Activated CD8-positive, alpha-beta memory T cell treated with anti-CD3 and anti-CD28 coated beads, Interleukin-2, amount 50 U/mL, for 48 hours (primary cell): ENCODE measurements at regions not wholly inside any gene's neighbourhood (a gene's known extent, or its start where the extent isn't known, plus 50 kb on each side); places are given as distances from the start of the nearest gene placed in this dataset.
"Not testable (repeated sequence)": the region's sequence is repeated elsewhere in the genome, so short reads cannot be mapped to it uniquely, and the experiment has no call there.

Source experiments
- DNase-seq: peaks from one replicate; pipeline ENCODE4 v3.0.0-alpha.2; 2020

DNA sequence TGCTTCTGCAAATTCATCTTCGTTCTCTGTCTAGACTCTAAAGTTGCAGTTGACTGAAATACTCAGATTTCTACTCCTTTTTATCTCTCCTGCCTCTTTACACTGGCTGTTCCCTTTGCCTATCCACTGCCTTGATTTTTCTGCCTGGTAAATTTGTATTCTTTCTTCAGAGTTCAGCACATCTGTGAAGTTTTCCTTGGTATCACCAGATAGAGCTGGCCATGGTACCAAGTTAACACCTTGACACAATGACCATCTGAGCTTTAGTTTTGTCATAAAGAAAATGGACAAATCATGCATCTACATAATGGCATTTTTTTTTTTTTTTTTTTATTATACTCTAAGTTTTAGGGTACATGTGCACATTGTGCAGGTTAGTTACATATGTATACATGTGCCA, 143.0 kb downstream of the PPP1R3A start:
- DNase-seq, result no peak

- DNase-seq, result no peak
Measured at GRCh38 chr7:113775401-113775800, 143.4 kb downstream of the PPP1R3A start.

GRCh38 chr7:113774182-113774807, 144.5 kb downstream of the PPP1R3A start:
- no peak for DNase-seq

GRCh38 chr7:113770146-113770738, 148.6 kb downstream of the PPP1R3A start:
- no peak for DNase-seq

DNA sequence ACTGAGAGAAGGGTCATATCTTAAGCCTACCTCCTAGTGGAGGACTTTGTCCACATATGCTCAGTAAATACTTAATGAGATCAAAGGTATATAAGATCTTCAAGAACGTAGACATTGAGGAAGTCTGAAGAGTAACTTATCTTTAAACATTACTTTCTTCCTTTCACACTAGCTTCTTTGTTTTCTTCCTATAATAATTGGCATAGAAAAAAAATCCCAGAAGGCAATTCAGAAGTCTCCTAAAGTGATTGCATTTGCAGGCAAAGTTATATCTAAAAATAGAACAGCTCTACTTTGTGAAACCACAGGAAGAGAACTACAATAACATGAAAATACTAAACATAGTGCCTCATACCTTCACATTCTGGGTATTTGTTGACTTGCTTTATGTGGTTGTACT, 150.4 kb downstream of the PPP1R3A start:
- no peak for DNase-seq

- no peak for DNase-seq
Measured at GRCh38 chr7:113764401-113765035, 154.3 kb downstream of the PPP1R3A start.

GRCh38 chr7:113763226-113763625, 155.6 kb downstream of the PPP1R3A start:
- DNase-seq, result no peak

DNA sequence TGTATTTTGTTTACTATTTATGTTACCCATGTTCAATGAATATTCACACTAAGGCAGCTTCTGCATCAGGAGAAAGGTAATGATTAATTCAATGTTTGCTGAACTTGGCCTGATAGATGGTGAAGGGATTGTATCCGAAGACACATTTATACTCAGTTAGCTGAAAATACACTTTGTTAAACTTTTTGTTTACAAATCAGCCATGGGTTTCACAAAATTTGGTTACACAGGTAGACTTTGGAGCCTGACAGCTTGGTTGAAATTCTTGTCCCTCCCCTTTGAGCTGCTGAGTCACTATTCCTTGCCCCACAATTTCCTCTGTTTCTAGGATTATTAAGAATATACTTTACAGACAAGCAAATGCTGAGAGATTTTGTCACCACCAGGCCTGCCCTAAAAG, 162.6 kb downstream of the PPP1R3A start:
- no peak for DNase-seq

DNA sequence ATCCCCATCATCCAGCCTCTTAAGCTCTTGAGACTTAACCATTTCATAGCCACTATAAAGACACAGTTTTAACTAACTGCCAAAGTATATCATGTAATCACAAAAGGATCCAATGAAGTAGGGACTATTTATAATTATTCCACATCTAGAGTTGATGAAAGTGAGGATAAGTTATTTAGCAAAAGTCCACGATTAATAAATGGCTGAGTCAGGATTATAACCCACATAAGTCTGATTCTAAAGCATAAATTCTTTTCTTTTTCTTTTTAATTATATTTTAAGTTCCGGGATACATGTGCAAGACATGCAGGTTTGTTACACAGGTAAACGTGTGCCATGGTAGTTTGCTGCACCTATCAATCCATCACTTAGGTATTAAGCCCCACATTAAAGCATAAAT, 166.1 kb downstream of the PPP1R3A start:
- DNase-seq, result no peak

GRCh38 chr7:113752289-113752688, 166.5 kb downstream of the PPP1R3A start:
- DNase-seq, result no peak

GRCh38 chr7:113751547-113751946, 167.3 kb downstream of the PPP1R3A start:
- DNase-seq, result no peak

DNA sequence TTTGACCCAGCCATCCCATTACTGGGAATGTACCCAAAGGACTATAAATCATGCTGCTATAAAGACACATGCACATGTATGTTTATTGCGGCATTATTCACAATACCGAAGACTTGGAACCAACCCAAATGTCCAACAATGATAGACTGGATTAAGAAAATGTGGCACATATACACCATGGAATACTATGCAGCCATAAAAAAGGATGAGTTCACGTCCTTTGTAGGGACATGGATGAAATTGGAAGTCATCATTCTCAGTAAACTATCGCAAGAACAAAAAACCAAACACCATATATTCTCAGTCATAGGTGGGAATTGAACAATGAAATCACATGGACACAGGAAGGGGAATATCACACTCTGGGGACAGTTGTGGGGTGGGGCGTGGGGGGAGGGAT, 170.4 kb downstream of the PPP1R3A start:
- not testable (repeated sequence) for DNase-seq

GRCh38 chr7:113742946-113743431, 175.8 kb downstream of the PPP1R3A start:
- DNase-seq, result not testable (repeated sequence)

DNA sequence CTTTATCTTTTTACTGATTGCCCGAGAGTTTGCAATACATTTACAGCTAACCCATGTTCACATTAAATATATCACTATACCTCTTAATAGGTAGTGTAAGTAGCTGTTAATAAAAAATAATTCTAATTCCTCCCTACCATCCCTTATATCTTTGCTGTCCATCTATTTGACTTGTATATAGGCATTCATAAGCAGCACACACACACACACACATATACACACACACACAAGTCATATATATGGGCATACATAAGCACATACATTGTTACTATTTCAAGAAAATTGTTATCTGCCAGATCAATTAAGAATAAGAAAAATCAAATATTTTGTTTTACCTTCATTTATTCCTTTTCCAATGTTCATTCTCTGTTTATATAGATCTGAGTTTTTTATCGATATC, 176.4 kb downstream of the PPP1R3A start:
- DNase-seq, result no peak

- DNase-seq, result no peak
Measured at GRCh38 chr7:113731571-113731970, 187.2 kb downstream of the PPP1R3A start.

- no peak for DNase-seq
Measured at GRCh38 chr7:113730309-113730955, 188.4 kb downstream of the PPP1R3A start.

- no peak for DNase-seq
Measured at GRCh38 chr7:113727486-113727885, 191.3 kb downstream of the PPP1R3A start.

DNA sequence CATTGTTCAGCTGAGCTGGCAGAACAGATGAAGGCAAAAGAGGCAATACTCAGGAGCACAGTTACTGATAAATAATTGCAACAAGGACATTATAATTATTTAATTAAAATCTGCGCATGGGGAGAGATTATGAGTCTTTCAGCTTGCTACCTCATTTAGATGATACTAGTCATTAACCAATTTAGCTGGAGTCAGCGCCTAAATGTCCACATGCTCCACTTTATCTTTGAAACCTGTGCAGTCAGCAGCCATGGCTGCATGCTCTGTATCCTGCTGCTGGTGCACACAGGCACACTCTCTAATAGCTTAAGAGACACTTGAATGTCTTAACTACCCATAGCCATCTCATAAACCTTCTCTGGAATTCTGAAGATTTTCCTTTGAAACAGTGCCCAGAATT, 196.8 kb downstream of the PPP1R3A start:
- DNase-seq, result no peak

GRCh38 chr7:113717739-113718138, 201.1 kb downstream of the PPP1R3A start:
- no peak for DNase-seq

DNA sequence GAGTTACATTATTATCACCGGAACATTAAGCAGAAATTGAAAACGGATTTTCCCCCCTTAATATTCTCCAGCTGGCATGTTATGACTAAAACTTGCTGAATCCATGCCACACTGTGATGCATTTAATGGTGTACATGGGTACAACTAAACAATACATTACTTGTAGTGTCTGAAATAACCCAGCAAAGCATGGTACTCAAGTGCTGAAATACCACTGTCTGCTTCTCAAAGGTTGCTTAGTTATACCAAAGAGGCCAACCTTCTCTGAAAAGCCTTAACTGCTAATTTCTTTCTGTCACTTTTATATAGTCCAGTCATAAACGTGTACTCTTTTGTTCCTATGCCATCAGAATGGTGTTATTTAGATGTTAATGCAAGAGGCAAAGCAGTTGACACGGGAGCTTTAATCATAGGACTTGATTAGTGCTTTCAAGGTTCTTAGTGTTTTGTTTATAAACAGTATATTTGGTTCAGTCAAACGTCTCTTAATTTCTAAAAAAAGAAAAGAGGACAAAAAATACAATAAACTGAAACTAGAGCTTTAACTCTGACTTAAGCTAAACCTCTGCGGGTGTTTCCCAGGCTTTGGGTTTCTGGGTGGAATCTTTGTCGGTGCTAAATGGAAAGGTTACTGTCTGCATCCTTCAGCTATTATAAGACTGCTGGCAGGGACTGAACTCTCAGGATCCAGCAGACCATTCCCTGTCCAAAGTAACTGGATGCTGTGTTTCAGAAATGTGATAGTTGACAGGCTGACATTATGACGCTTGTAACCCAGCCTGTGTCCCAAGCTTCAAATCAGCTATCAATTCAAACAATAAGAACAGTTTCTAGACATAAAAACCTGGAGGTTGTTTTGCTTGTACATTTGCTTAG, 202.6 kb downstream of the PPP1R3A start:
- DNase-seq, result no peak

DNA sequence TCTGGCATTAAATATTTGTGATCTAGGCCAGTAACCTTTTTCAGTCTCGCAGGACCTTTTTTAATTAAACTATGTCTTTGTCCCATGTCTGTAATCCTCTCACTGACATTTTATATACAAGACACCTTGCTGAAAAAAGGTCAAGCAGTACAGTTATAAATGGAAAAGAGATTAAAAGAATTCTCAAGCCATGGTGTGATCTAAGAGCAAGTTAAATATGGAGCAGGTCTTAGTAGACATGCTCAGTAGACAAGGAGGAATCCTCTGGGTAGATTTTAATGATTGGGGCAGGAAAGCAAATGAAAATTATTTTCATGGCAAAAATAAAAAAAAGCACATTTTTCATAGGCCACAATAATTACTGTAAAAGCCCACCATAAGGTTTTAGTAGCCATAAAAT, 203.5 kb downstream of the PPP1R3A start:
- no peak for DNase-seq

GRCh38 chr7:113710310-113711096, 208.3 kb downstream of the PPP1R3A start:
- no peak for DNase-seq
